ENCODE measurements at regions not wholly inside any gene's neighbourhood (a gene's known extent, or its start where the extent isn't known, plus 50 kb on each side); places are given as distances from the start of the nearest gene placed in this dataset.
A peak's percentile ranks its signal among the peaks of the same experiment; 100 is the strongest.

- TF ChIP-seq, protein P1, sequence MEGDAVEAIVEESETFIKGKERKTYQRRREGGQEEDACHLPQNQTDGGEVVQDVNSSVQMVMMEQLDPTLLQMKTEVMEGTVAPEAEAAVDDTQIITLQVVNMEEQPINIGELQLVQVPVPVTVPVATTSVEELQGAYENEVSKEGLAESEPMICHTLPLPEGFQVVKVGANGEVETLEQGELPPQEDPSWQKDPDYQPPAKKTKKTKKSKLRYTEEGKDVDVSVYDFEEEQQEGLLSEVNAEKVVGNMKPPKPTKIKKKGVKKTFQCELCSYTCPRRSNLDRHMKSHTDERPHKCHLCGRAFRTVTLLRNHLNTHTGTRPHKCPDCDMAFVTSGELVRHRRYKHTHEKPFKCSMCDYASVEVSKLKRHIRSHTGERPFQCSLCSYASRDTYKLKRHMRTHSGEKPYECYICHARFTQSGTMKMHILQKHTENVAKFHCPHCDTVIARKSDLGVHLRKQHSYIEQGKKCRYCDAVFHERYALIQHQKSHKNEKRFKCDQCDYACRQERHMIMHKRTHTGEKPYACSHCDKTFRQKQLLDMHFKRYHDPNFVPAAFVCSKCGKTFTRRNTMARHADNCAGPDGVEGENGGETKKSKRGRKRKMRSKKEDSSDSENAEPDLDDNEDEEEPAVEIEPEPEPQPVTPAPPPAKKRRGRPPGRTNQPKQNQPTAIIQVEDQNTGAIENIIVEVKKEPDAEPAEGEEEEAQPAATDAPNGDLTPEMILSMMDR (IDR thresholded peaks at IDR 0.05; ENCODE audit: low read depth, low read length) = no peak
- H3K4me3 ChIP-seq (ENCODE audit: low read depth, low read length) = no peak overlapping the region
- in situ Hi-C loops (cut with HindIII; ENCODE audit: low sequenced_read_pairs) = no loop called here
- DNase-seq (ENCODE audit: low read depth, low spot score) = no peak
Measured at GRCh38 chr4:33296876-33297455, 2576.8 kb downstream of the PCDH7 start.

- TF ChIP-seq, protein P1 (IDR thresholded peaks at IDR 0.05; ENCODE audit: low read depth, low read length) = no peak
- peak; percentile 62 for DNase-seq (ENCODE audit: low read depth, low spot score)
- no peak overlapping the region for H3K4me3 ChIP-seq (ENCODE audit: low read depth, low read length)
- in situ Hi-C loops (cut with HindIII; ENCODE audit: low sequenced_read_pairs) = no loop called here
Measured at GRCh38 chr4:33302321-33302720, 2582.2 kb downstream of the PCDH7 start.

GRCh38 chr4:33306131-33306530, 2586.0 kb downstream of the PCDH7 start:
- no peak for DNase-seq (ENCODE audit: low read depth, low spot score)
- no peak overlapping the region for H3K4me3 ChIP-seq (ENCODE audit: low read depth, low read length)
- in situ Hi-C loops (cut with HindIII; ENCODE audit: low sequenced_read_pairs) = no loop called here
- TF ChIP-seq, protein P1 (IDR thresholded peaks at IDR 0.05; ENCODE audit: low read depth, low read length) = no peak

- no peak for DNase-seq (ENCODE audit: low read depth, low spot score)
- H3K4me3 ChIP-seq (ENCODE audit: low read depth, low read length) = no peak overlapping the region
- TF ChIP-seq, protein P1 (IDR thresholded peaks at IDR 0.05; ENCODE audit: low read depth, low read length) = no peak
- in situ Hi-C loops (cut with HindIII; ENCODE audit: low sequenced_read_pairs) = no loop called here
Measured at GRCh38 chr4:33316033-33316432, 2595.9 kb downstream of the PCDH7 start.

- TF ChIP-seq, protein P1 (IDR thresholded peaks at IDR 0.05; ENCODE audit: low read depth, low read length) = no peak
- in situ Hi-C loops (cut with HindIII; ENCODE audit: low sequenced_read_pairs) = no loop called here
- DNase-seq (ENCODE audit: low read depth, low spot score) = no peak
- no peak overlapping the region for H3K4me3 ChIP-seq (ENCODE audit: low read depth, low read length)
Measured at GRCh38 chr4:33316578-33316977, 2596.4 kb downstream of the PCDH7 start.

- TF ChIP-seq, protein P1 (IDR thresholded peaks at IDR 0.05; ENCODE audit: low read depth, low read length) = no peak
- no peak overlapping the region for H3K4me3 ChIP-seq (ENCODE audit: low read depth, low read length)
- in situ Hi-C loops (cut with HindIII; ENCODE audit: low sequenced_read_pairs) = no loop called here
- DNase-seq (ENCODE audit: low read depth, low spot score) = no peak
Measured at GRCh38 chr4:33323393-33323792, 2603.2 kb downstream of the PCDH7 start.

All from astrocyte of the spinal cord (primary cell).